ENCODE measurements at regions not wholly inside any gene's neighbourhood (a gene's known extent, or its start where the extent isn't known, plus 50 kb on each side); places are given as distances from the start of the nearest gene placed in this dataset.
"Not testable (repeated sequence)": the region's sequence is repeated elsewhere in the genome, so short reads cannot be mapped to it uniquely, and the experiment has no call there.

DNA sequence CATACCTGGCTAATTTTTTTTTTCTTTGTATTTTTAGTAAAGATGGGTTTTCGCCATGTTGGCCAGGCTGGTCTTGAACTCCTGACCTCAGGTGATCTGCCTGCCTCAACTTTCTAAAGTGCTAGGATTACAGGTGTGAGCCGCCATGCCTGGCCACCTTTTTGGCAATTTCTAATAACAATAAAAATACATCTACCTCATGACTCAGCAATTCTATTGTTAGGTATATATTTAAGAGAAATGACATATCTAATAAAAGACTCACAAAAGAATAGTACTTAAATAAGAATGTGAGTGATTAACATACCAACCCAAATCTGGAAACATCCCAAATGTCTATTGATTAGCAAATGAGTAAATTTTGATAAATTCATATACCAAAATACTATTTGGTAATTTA, 103.6 kb upstream of the PPP1R9A start:
- no peak overlapping the region for H3K23ac ChIP-seq (ENCODE audit: low read length)
- H4K8ac ChIP-seq (ENCODE audit: low read depth, low read length): no peak overlapping the region
- no peak overlapping the region for H3K4ac ChIP-seq (ENCODE audit: low read depth, low read length)
- H3K79me1 ChIP-seq (ENCODE audit: low read length): no peaks in the 10 kb centered on the region
- no peak overlapping the region for H4K91ac ChIP-seq (ENCODE audit: low read depth, low read length)
- no peak overlapping the region for H2AFZ ChIP-seq (ENCODE audit: insufficient read depth, low read length, poor library complexity)
- H3K9me3 ChIP-seq (ENCODE audit: insufficient read depth, low read depth, low read length): no peaks in the 10 kb centered on the region
- DNase-seq: no peak
- no peak overlapping the region for H3K9ac ChIP-seq (ENCODE audit: low read length)
- no peak overlapping the region for H3K18ac ChIP-seq (ENCODE audit: low read length)
- no peak overlapping the region for H2BK120ac ChIP-seq (ENCODE audit: insufficient read depth, low read length, poor library complexity)
- no peak overlapping the region for H2AK5ac ChIP-seq (ENCODE audit: low read length)
- H3K4me3 ChIP-seq (ENCODE audit: low read depth, low read length): no peak overlapping the region
- no peaks in the 10 kb centered on the region for H3K79me2 ChIP-seq (ENCODE audit: control insufficient read depth, insufficient read depth, low read length, poor library complexity)
- no peak overlapping the region for H3K4me2 ChIP-seq (ENCODE audit: low read length)
- H3K27ac ChIP-seq (ENCODE audit: low read depth, low read length): no peak overlapping the region
- H2BK5ac ChIP-seq (ENCODE audit: low read depth, low read length, poor library complexity): no peak overlapping the region
- no CpG with 5 or more reads among the region's 2 CpGs for WGBS (ENCODE audit: extremely low coverage, insufficient coverage, insufficient read length)
- no peak overlapping the region for H3K14ac ChIP-seq (ENCODE audit: low read length)
- no peaks in the 10 kb centered on the region for H3K27me3 ChIP-seq (ENCODE audit: insufficient read depth, low read length)
- H4K12ac ChIP-seq (ENCODE audit: low read depth, low read length): no peak overlapping the region
- no peaks in the 10 kb centered on the region for H3K4me1 ChIP-seq (ENCODE audit: control insufficient read depth in 1 of 2, insufficient read depth in 2 of 2, low read length in 2 of 2)
- H2BK12ac ChIP-seq (ENCODE audit: low read length): no peak overlapping the region
- H3K36me3 ChIP-seq (ENCODE audit: control insufficient read depth in 1 of 2, insufficient read depth in 2 of 2, low read length in 2 of 2): no peaks in the 10 kb centered on the region

DNA sequence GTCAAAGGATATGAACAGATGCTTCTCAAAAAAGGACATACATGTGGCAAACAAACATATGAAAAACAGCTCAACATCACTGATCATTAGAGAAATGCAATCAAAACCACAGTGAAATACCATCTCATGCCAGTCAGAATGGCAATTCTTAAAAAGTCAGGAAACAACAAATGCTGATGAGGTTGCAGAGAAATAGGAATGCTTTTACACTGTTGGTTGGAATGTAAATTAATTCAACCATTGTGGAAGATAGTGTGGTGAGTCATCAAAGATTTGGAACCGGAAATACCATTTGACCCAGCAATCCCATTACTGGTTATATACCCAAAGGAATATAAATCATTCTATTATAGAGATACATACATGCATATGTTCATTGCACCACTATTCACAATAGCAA, 98.7 kb upstream of the PPP1R9A start:
- H4K8ac ChIP-seq (ENCODE audit: low read depth, low read length); H3K4me3 ChIP-seq (ENCODE audit: low read depth, low read length); H4K12ac ChIP-seq (ENCODE audit: low read depth, low read length); H2AK5ac ChIP-seq (ENCODE audit: low read length); H2AFZ ChIP-seq (ENCODE audit: insufficient read depth, low read length, poor library complexity); H3K23ac ChIP-seq (ENCODE audit: low read length); H2BK5ac ChIP-seq (ENCODE audit: low read depth, low read length, poor library complexity); H3K27me3 ChIP-seq (ENCODE audit: insufficient read depth, low read length); H3K9me3 ChIP-seq (ENCODE audit: insufficient read depth, low read depth, low read length); H3K9ac ChIP-seq (ENCODE audit: low read length); DNase-seq; H3K4me1 ChIP-seq (ENCODE audit: control insufficient read depth in 1 of 2, insufficient read depth in 2 of 2, low read length in 2 of 2); H4K91ac ChIP-seq (ENCODE audit: low read depth, low read length); H2BK120ac ChIP-seq (ENCODE audit: insufficient read depth, low read length, poor library complexity); H3K36me3 ChIP-seq (ENCODE audit: control insufficient read depth in 1 of 2, insufficient read depth in 2 of 2, low read length in 2 of 2); H3K79me2 ChIP-seq (ENCODE audit: control insufficient read depth, insufficient read depth, low read length, poor library complexity); H3K4me2 ChIP-seq (ENCODE audit: low read length); H3K79me1 ChIP-seq (ENCODE audit: low read length); H3K27ac ChIP-seq (ENCODE audit: low read depth, low read length); H3K4ac ChIP-seq (ENCODE audit: low read depth, low read length); H2BK12ac ChIP-seq (ENCODE audit: low read length); H3K14ac ChIP-seq (ENCODE audit: low read length); H3K18ac ChIP-seq (ENCODE audit: low read length): not testable (repeated sequence)
- no CpG with 5 or more reads among the region's 1 CpG for WGBS (ENCODE audit: extremely low coverage, insufficient coverage, insufficient read length)

DNA sequence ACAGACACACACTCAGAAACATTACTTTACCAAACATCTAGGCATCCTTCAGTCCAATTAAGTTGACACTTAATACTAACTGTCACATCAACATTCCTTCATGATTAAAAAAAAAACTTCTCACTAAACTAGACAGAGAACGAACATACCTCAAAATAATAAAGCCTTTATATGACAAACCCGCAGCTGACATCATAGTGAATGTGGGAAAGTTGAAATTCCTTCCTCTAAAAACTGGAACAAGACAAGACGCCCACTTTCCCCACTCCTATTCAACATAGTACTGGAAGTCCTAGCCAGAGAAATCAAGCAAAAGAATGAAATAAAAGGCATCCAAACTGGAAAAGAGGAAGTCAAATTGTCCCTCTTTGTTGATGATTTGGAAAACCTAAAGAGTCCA, 96.9 kb upstream of the PPP1R9A start:
- Histone ChIP-seq H3K4me1 (ENCODE audit: control insufficient read depth in 1 of 2, insufficient read depth in 2 of 2, low read length in 2 of 2) (no peaks in the 10 kb centered on the region), H2BK5ac (ENCODE audit: low read depth, low read length, poor library complexity) (no peak overlapping the region), H2AK5ac (ENCODE audit: low read length) (no peak overlapping the region), H2AFZ (ENCODE audit: insufficient read depth, low read length, poor library complexity) (no peak overlapping the region), H3K9ac (ENCODE audit: low read length) (no peak overlapping the region), H3K79me1 (ENCODE audit: low read length) (no peaks in the 10 kb centered on the region), H3K27ac (ENCODE audit: low read depth, low read length) (no peak overlapping the region), H4K91ac (ENCODE audit: low read depth, low read length) (no peak overlapping the region), H3K79me2 (ENCODE audit: control insufficient read depth, insufficient read depth, low read length, poor library complexity) (no peaks in the 10 kb centered on the region), H3K23ac (ENCODE audit: low read length) (no peak overlapping the region), H3K27me3 (ENCODE audit: insufficient read depth, low read length) (no peaks in the 10 kb centered on the region), H3K18ac (ENCODE audit: low read length) (no peak overlapping the region), H2BK12ac (ENCODE audit: low read length) (no peak overlapping the region), H3K9me3 (ENCODE audit: insufficient read depth, low read depth, low read length) (no peaks in the 10 kb centered on the region), H3K4ac (ENCODE audit: low read depth, low read length) (no peak overlapping the region), H3K14ac (ENCODE audit: low read length) (no peak overlapping the region), H4K12ac (ENCODE audit: low read depth, low read length) (no peak overlapping the region), H3K36me3 (ENCODE audit: control insufficient read depth in 1 of 2, insufficient read depth in 2 of 2, low read length in 2 of 2) (no peaks in the 10 kb centered on the region), H4K8ac (ENCODE audit: low read depth, low read length) (no peak overlapping the region), H3K4me3 (ENCODE audit: low read depth, low read length) (no peak overlapping the region), H3K4me2 (ENCODE audit: low read length) (no peak overlapping the region), H2BK120ac (ENCODE audit: insufficient read depth, low read length, poor library complexity) (no peak overlapping the region)
- WGBS (ENCODE audit: extremely low coverage, insufficient coverage, insufficient read length): no CpG with 5 or more reads among the region's 3 CpGs
- DNase-seq: no peak

DNA sequence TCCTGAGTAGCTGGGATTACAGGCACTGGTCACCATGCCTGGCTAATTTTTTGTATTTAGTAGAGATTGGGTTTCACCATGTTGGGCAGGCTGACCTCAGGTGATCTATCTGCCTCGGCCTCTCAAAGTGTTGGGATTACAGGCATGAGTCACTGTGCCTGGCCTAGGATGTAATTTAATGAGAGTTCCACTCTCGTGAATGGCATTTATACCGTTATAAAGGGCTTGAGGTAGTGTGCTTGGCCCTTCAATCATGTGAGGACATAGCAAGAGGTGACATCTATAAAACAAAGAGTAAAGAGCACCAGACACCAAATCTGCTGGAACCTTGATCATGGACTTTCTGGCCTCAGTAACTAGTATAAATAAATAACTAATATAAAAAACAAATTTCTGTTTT, 93.5 kb upstream of the PPP1R9A start:
- Histone ChIP-seq H2BK5ac (ENCODE audit: low read depth, low read length, poor library complexity) (no peak overlapping the region), H3K4me2 (ENCODE audit: low read length) (no peak overlapping the region), H3K27ac (ENCODE audit: low read depth, low read length) (no peak overlapping the region), H2BK120ac (ENCODE audit: insufficient read depth, low read length, poor library complexity) (no peak overlapping the region), H3K27me3 (ENCODE audit: insufficient read depth, low read length) (no peaks in the 10 kb centered on the region), H3K18ac (ENCODE audit: low read length) (no peak overlapping the region), H3K23ac (ENCODE audit: low read length) (no peak overlapping the region), H3K79me1 (ENCODE audit: low read length) (no peaks in the 10 kb centered on the region), H4K8ac (ENCODE audit: low read depth, low read length) (no peak overlapping the region), H2AFZ (ENCODE audit: insufficient read depth, low read length, poor library complexity) (no peak overlapping the region), H2BK12ac (ENCODE audit: low read length) (no peak overlapping the region), H4K91ac (ENCODE audit: low read depth, low read length) (no peak overlapping the region), H3K4ac (ENCODE audit: low read depth, low read length) (no peak overlapping the region), H3K36me3 (ENCODE audit: control insufficient read depth in 1 of 2, insufficient read depth in 2 of 2, low read length in 2 of 2) (no peaks in the 10 kb centered on the region), H3K9ac (ENCODE audit: low read length) (no peak overlapping the region), H3K79me2 (ENCODE audit: control insufficient read depth, insufficient read depth, low read length, poor library complexity) (no peaks in the 10 kb centered on the region), H3K9me3 (ENCODE audit: insufficient read depth, low read depth, low read length) (no peaks in the 10 kb centered on the region), H2AK5ac (ENCODE audit: low read length) (no peak overlapping the region), H3K14ac (ENCODE audit: low read length) (no peak overlapping the region), H4K12ac (ENCODE audit: low read depth, low read length) (no peak overlapping the region), H3K4me3 (ENCODE audit: low read depth, low read length) (no peak overlapping the region), H3K4me1 (ENCODE audit: control insufficient read depth in 1 of 2, insufficient read depth in 2 of 2, low read length in 2 of 2) (no peaks in the 10 kb centered on the region)
- no peak for DNase-seq
- no CpG with 5 or more reads among the region's 3 CpGs for WGBS (ENCODE audit: extremely low coverage, insufficient coverage, insufficient read length)

DNA sequence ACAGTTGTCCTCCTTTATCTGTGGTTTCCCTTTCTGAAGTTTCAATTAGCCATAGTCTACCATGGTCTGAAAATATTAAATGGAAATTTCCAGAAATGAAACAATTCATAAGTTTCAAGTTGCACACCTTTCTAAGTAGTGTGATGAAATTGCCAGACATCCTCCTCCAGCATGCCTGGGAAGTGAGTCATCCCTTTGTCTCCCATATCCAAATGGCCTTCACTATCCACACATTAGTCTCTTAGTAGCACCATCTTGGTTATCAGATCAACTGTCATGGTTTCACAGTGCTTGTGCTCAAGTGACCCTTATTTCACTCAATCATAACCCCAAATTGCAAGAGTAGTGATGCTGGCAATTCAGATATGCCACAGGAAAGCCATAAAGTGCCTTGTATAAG, 83.4 kb upstream of the PPP1R9A start:
- H3K14ac ChIP-seq (ENCODE audit: low read length): no peak overlapping the region

More for the DNA sequence above, 83.4 kb upstream of the PPP1R9A start:
- Histone ChIP-seq H3K18ac (ENCODE audit: low read length) (no peak overlapping the region), H2BK120ac (ENCODE audit: insufficient read depth, low read length, poor library complexity) (no peak overlapping the region), H4K12ac (ENCODE audit: low read depth, low read length) (no peak overlapping the region), H3K9ac (ENCODE audit: low read length) (no peak overlapping the region), H3K4me3 (ENCODE audit: low read depth, low read length) (no peak overlapping the region), H3K4ac (ENCODE audit: low read depth, low read length) (no peak overlapping the region), H3K36me3 (ENCODE audit: control insufficient read depth in 1 of 2, insufficient read depth in 2 of 2, low read length in 2 of 2) (no peaks in the 10 kb centered on the region), H3K4me1 (ENCODE audit: control insufficient read depth in 1 of 2, insufficient read depth in 2 of 2, low read length in 2 of 2) (peaks cover 0 to 3% of the 10 kb centered on the region in 2 experiments), H2BK5ac (ENCODE audit: low read depth, low read length, poor library complexity) (no peak overlapping the region), H3K79me2 (ENCODE audit: control insufficient read depth, insufficient read depth, low read length, poor library complexity) (no peaks in the 10 kb centered on the region), H2BK12ac (ENCODE audit: low read length) (no peak overlapping the region), H4K8ac (ENCODE audit: low read depth, low read length) (no peak overlapping the region), H2AK5ac (ENCODE audit: low read length) (no peak overlapping the region), H3K27ac (ENCODE audit: low read depth, low read length) (peak overlapping the region; percentile 65), H4K91ac (ENCODE audit: low read depth, low read length) (no peak overlapping the region), H3K9me3 (ENCODE audit: insufficient read depth, low read depth, low read length) (peaks cover 2% of the 10 kb centered on the region), H3K27me3 (ENCODE audit: insufficient read depth, low read length) (no peaks in the 10 kb centered on the region), H3K23ac (ENCODE audit: low read length) (no peak overlapping the region), H3K79me1 (ENCODE audit: low read length) (peaks cover 2% of the 10 kb centered on the region), H3K4me2 (ENCODE audit: low read length) (no peak overlapping the region), H2AFZ (ENCODE audit: insufficient read depth, low read length, poor library complexity) (no peak overlapping the region)
- peak; percentile 68 to 85 for DNase-seq
